ENCODE measurements at regions not wholly inside any gene's neighbourhood (a gene's known extent, or its start where the extent isn't known, plus 50 kb on each side); places are given as distances from the start of the nearest gene placed in this dataset.

GRCh38 chr10:55137063-55137462 lies 336.0 kb upstream of the PCDH15 start:
- TF ChIP-seq CTCF (IDR thresholded peaks at IDR 0.05) (no peak), POLR2AphosphoS5 (IDR thresholded peaks at IDR 0.05) (no peak), POLR2A (IDR thresholded peaks at IDR 0.05) (no peak)
